Endothelial cell of umbilical vein (primary cell): ENCODE measurements at regions not wholly inside any gene's neighbourhood (a gene's known extent, or its start where the extent isn't known, plus 50 kb on each side); places are given as distances from the start of the nearest gene placed in this dataset.

Experiments used
- BruUV-seq: library from RNA; stranded (reverse); fragments of 400-500 nt; replicated peaks from 2 replicates; lab custom pipeline; 2021; lab: Mats Ljungman, UMichigan
- CTCF ChIA-PET: fragments of 300-600, 350-600 bp; sonication (Branson Sonifier 250); formaldehyde crosslinking; loops from one replicate; lab custom pipeline; 2021; ENCODE audit warnings: antibody characterized with exemption, inconsistent platforms; lab: Charles Lee
- POLR2A ChIA-PET: fragments of 300-600, 350-600 bp; sonication (Branson Sonifier 250); formaldehyde crosslinking; loops from one replicate; lab custom pipeline; 2021; ENCODE audit warnings: antibody characterized with exemption, inconsistent platforms; lab: Charles Lee
- DNase-seq: peaks from one replicate; pipeline ENCODE4 v3.0.0-alpha.2; 2011; ENCODE audit warnings: low read depth, low spot score
- FAIRE-seq: peaks from 2 replicates; lab custom pipeline; 2011; peaks lifted over from hg19 to GRCh38; lab: Jason Lieb, UNC
- H2AFZ ChIP-seq: 2 replicates; pipeline ENCODE4 v1.6.0; 2012; ENCODE audit warnings: low read depth, low read length, control low read depth, inconsistent platforms
- H3K27ac ChIP-seq: 2 replicates; pipeline ENCODE4 v1.5.1; 2011; ENCODE audit warnings: low read depth, mild to moderate bottlenecking, control low read depth, low read length, moderate library complexity; ENCODE audit not compliant: insufficient read depth
- H3K27me3 ChIP-seq, 2 experiments: 2 replicates each; pipeline versions ENCODE4 v1.6.0 to v1.6.1; 2011; ENCODE audit warnings: low read length in 2 of 2, mixed read lengths in 1 of 2; ENCODE audit not compliant: control insufficient read depth in 2 of 2, insufficient read depth in 2 of 2
- H3K36me3 ChIP-seq, 2 experiments: 2 replicates in 1 of 2; 3 replicates in 1 of 2; pipeline ENCODE4 v1.5.1; 2011; ENCODE audit warnings: low read length in 2 of 2, mild to moderate bottlenecking in 1 of 2, moderate library complexity in 1 of 2; ENCODE audit not compliant: control insufficient read depth in 2 of 2, insufficient read depth in 2 of 2; ENCODE audit errors: extremely low read depth in 1 of 2
- H3K4me1 ChIP-seq: 3 replicates; pipeline ENCODE4 v1.5.1; 2011; ENCODE audit warnings: mild to moderate bottlenecking, low read length; ENCODE audit not compliant: control insufficient read depth, insufficient read depth; ENCODE audit errors: extremely low read depth
- H3K4me2 ChIP-seq: 2 replicates; pipeline ENCODE4 v1.6.1; 2011; ENCODE audit warnings: low read length, control low read depth, mixed read lengths; ENCODE audit not compliant: insufficient read depth
- H3K4me3 ChIP-seq, 3 experiments: fragments of 200-600 bp in 1 of 3; sonication (generic), shearing (Covaris generic) in 1 of 3; replicated peaks in 1 of 3; 2 replicates each; pipeline ENCODE4 v1.5.1; 2011 to 2016; ENCODE audit warnings: control low read depth in 3 of 3, low read length in 3 of 3, mild to moderate bottlenecking in 2 of 3, inconsistent platforms in 1 of 3, low read depth in 1 of 3, moderate library complexity in 1 of 3; ENCODE audit not compliant: insufficient read depth in 1 of 3
- H3K79me2 ChIP-seq: 2 replicates; pipeline ENCODE4 v1.6.0; 2012; ENCODE audit warnings: low read length, inconsistent platforms; ENCODE audit not compliant: control insufficient read depth, insufficient read depth
- H3K9ac ChIP-seq: replicated peaks from 2 replicates; pipeline ENCODE3; 2011; ENCODE audit warnings: low read length, control low read depth; ENCODE audit not compliant: insufficient read depth; ENCODE audit errors: extremely low read depth
- H3K9me1 ChIP-seq: replicated peaks from 3 replicates; pipeline ENCODE4 v1.6.0; 2011; ENCODE audit warnings: mild to moderate bottlenecking, low read length; ENCODE audit not compliant: control insufficient read depth, insufficient read depth; ENCODE audit errors: extremely low read depth
- H3K9me3 ChIP-seq: replicated peaks from 2 replicates; pipeline ENCODE4 v1.5.1; 2012; ENCODE audit warnings: low read length, inconsistent platforms; ENCODE audit not compliant: control insufficient read depth, insufficient read depth
- H4K20me1 ChIP-seq: replicated peaks from 2 replicates; pipeline ENCODE3; 2011; ENCODE audit warnings: mild to moderate bottlenecking, low read length; ENCODE audit not compliant: control insufficient read depth, insufficient read depth; ENCODE audit errors: extremely low read depth
- EZH2 ChIP-seq: IDR thresholded peaks from 2 replicates; pipeline ENCODE4 v1.6.1; 2012; ENCODE audit warnings: borderline replicate concordance, low read depth, mild to moderate bottlenecking, moderate library complexity, low read length, inconsistent platforms; ENCODE audit not compliant: severe bottlenecking
- FOS ChIP-seq: IDR thresholded peaks from 2 replicates; pipeline ENCODE4 v1.6.1; 2011; ENCODE audit warnings: mild to moderate bottlenecking, low read length, moderate library complexity, borderline replicate concordance; ENCODE audit not compliant: insufficient read depth
- GATA2 ChIP-seq: IDR thresholded peaks from 2 replicates; pipeline ENCODE4 v1.7.0; 2011; ENCODE audit warnings: low read depth, mild to moderate bottlenecking, moderate library complexity, mixed read lengths, low read length; ENCODE audit not compliant: insufficient read length, insufficient read depth
- JUN ChIP-seq: IDR thresholded peaks from 2 replicates; pipeline ENCODE4 v1.6.1; 2011; ENCODE audit warnings: borderline replicate concordance, low read depth; ENCODE audit not compliant: insufficient read length, insufficient read depth
- MYC ChIP-seq: IDR thresholded peaks from one replicate; pipeline ENCODE4 v1.6.1; 2011; ENCODE audit warnings: mild to moderate bottlenecking, low read depth, low read length
- POLR2A ChIP-seq: IDR thresholded peaks from 2 replicates; pipeline ENCODE4 v1.6.1; 2012; ENCODE audit warnings: low read depth, mild to moderate bottlenecking, control low read depth, low read length
- POLR2AphosphoS5 ChIP-seq: IDR thresholded peaks from 2 replicates; pipeline ENCODE4 v1.6.1; 2012; ENCODE audit warnings: low read depth, mild to moderate bottlenecking, control low read depth, low read length, moderate library complexity; ENCODE audit not compliant: insufficient read depth
- dilution Hi-C: fragments of 300-500 bp; cut with MboI; formaldehyde crosslinking; loops from one replicate; pipeline ENCODE4 v1.15.0; 2019; ENCODE audit warnings: low sequenced_read_pairs; ENCODE audit not compliant: extremely low pct_ligation_motif_present
- intact Hi-C: fragments of 100-400 bp; cut with micrococcal nuclease; formaldehyde crosslinking; loops from one replicate; pipeline ENCODE4 v1.10.0; 2022
- TF ChIP-seq, protein P1 (sequence below): IDR thresholded peaks from 2 replicates; pipeline ENCODE4 v1.6.1; 2011; ENCODE audit not compliant: insufficient read depth, insufficient read length
- TF ChIP-seq, protein P2 (sequence below), 2 donors: IDR thresholded peaks; 1 replicate in 1 of 2; 2 replicates in 1 of 2; pipeline ENCODE4 v1.5.1; 2011; ENCODE audit warnings: low read length in 2 of 2, mild to moderate bottlenecking in 2 of 2, moderate library complexity in 2 of 2, control low read depth in 1 of 2, inconsistent platforms in 1 of 2, low read depth in 1 of 2; ENCODE audit not compliant: insufficient read depth in 1 of 2; ENCODE audit errors: extremely low read depth in 1 of 2

DNA sequence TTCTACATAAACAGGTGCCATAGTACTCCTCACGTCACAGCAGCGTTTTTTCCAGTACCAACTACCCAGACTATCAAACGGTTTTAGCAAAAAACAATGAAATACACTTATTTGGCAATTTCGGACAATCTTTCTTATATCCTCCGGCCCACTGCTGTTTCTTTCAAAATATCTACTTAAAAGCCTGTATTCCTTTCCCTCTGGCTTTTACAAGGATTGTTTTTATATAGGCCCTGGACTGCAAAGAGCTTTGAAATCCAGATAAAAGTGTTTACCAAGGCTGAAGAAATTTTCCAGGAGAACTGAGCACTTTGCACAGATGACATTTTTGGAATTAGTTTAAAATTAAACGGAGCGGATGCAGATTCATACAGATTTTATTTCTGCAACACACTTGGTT lies 255.9 kb upstream of the STARD13 start:
- FAIRE-seq = no peak
- H2AFZ ChIP-seq = no peak overlapping the region
- peak overlapping the region; percentile 99 for H3K9ac ChIP-seq
- peak overlapping the region; percentile 100 for H3K27ac ChIP-seq
- BruUV-seq = no TSS peak
- peak overlapping the region in 1 of 3 experiments; percentile 62 for H3K4me3 ChIP-seq
- TF ChIP-seq, protein P1, sequence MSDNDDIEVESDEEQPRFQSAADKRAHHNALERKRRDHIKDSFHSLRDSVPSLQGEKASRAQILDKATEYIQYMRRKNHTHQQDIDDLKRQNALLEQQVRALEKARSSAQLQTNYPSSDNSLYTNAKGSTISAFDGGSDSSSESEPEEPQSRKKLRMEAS = no peak
- no peak for TF ChIP-seq POLR2AphosphoS5
- no peak for TF ChIP-seq JUN
- no peak for TF ChIP-seq EZH2
- no peak for TF ChIP-seq GATA2
- TF ChIP-seq, protein P2, sequence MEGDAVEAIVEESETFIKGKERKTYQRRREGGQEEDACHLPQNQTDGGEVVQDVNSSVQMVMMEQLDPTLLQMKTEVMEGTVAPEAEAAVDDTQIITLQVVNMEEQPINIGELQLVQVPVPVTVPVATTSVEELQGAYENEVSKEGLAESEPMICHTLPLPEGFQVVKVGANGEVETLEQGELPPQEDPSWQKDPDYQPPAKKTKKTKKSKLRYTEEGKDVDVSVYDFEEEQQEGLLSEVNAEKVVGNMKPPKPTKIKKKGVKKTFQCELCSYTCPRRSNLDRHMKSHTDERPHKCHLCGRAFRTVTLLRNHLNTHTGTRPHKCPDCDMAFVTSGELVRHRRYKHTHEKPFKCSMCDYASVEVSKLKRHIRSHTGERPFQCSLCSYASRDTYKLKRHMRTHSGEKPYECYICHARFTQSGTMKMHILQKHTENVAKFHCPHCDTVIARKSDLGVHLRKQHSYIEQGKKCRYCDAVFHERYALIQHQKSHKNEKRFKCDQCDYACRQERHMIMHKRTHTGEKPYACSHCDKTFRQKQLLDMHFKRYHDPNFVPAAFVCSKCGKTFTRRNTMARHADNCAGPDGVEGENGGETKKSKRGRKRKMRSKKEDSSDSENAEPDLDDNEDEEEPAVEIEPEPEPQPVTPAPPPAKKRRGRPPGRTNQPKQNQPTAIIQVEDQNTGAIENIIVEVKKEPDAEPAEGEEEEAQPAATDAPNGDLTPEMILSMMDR (IDR thresholded peaks at IDR 0.05; ENCODE audit: extremely low read depth in 1 of 2, insufficient read depth in 1 of 2, low read depth in 1 of 2, low read length in 2 of 2) = no peak
- no peak for TF ChIP-seq POLR2A
- no peak for TF ChIP-seq MYC
- no peak for TF ChIP-seq FOS
- H3K79me2 ChIP-seq = no peaks in the 10 kb centered on the region
- POLR2A ChIA-PET = no interaction called here
- no peaks in the 10 kb centered on the region for H3K36me3 ChIP-seq
- H3K9me3 ChIP-seq = no peaks in the 10 kb centered on the region
- no peaks in the 10 kb centered on the region for H4K20me1 ChIP-seq
- dilution Hi-C loops (no loop called here), intact Hi-C loops (loop anchor here (5.0 kb wide), 1 partner anchor 469 kb away; no protein-coding TSS in a partner anchor)
- H3K27me3 ChIP-seq = no peaks in the 10 kb centered on the region
- peak overlapping the region; percentile 97 for H3K4me2 ChIP-seq
- H3K4me1 ChIP-seq = peaks cover 23% of the 10 kb centered on the region
- DNase-seq = no peak
- CTCF ChIA-PET = interaction anchor here (1.2 to 3.5 kb wide), 3 partner anchors 54 to 314 kb away, joined by 4 to 47 read pairs (median 5); no protein-coding TSS in a partner anchor
- no peaks in the 10 kb centered on the region for H3K9me1 ChIP-seq
